Head of caudate nucleus (tissue), 42 donors: ENCODE measurements at regions not wholly inside any gene's neighbourhood (a gene's known extent, or its start where the extent isn't known, plus 50 kb on each side); places are given as distances from the start of the nearest gene placed in this dataset.
"Not testable (repeated sequence)": the region's sequence is repeated elsewhere in the genome, so short reads cannot be mapped to it uniquely, and the experiment has no call there.

Source experiments
- DNase-seq, 42 donors: peaks; one replicate each; pipeline versions ENCODE4 v3.0.0 to v3.0.0-alpha.2; 2020 to 2021; ENCODE audit warnings: mixed read lengths in 7 of 42
- intact Hi-C: fragments of 100-400 bp; cut with DNase I; formaldehyde crosslinking; loops from one replicate; pipeline ENCODE4 v1.15.0; 2022

- DNase-seq: no peak
- intact Hi-C loops: no loop called here
Observed at GRCh38 chr19:30817965-30818567, 445.9 kb downstream of the ZNF536 start.

GRCh38 chr19:30817197-30817596 is 445.0 kb downstream of the ZNF536 start:
- no peak for DNase-seq

GRCh38 chr19:30815889-30816580 is 443.9 kb downstream of the ZNF536 start:
- DNase-seq: no peak
- intact Hi-C loops: no loop called here

More at GRCh38 chr19:30817197-30817596, 445.0 kb downstream of the ZNF536 start:
- intact Hi-C loops: no loop called here

- DNase-seq: no peak
- intact Hi-C loops: no loop called here
Observed at GRCh38 chr19:30812099-30812678, 440.0 kb downstream of the ZNF536 start.

GRCh38 chr19:30811397-30812098 is 439.4 kb downstream of the ZNF536 start:
- intact Hi-C loops: no loop called here
- no peak for DNase-seq

GRCh38 chr19:30810726-30811125 is 438.5 kb downstream of the ZNF536 start:
- DNase-seq: no peak
- intact Hi-C loops: no loop called here

- no peak for DNase-seq
- intact Hi-C loops: no loop called here
Observed at GRCh38 chr19:30807278-30807677, 435.1 kb downstream of the ZNF536 start.

- intact Hi-C loops: no loop called here
- DNase-seq: no peak
Observed at GRCh38 chr19:30806311-30806710, 434.1 kb downstream of the ZNF536 start.

- no peak for DNase-seq
- intact Hi-C loops: no loop called here
Observed at GRCh38 chr19:30804751-30805150, 432.6 kb downstream of the ZNF536 start.

GRCh38 chr19:30804333-30804732 is 432.1 kb downstream of the ZNF536 start:
- intact Hi-C loops, DNase-seq: not testable (repeated sequence)

GRCh38 chr19:30802424-30803013 is 430.3 kb downstream of the ZNF536 start:
- intact Hi-C loops: no loop called here

GRCh38 chr19:30799865-30800755 is 427.9 kb downstream of the ZNF536 start:
- peak; percentile 40 to 85 (median 69) for DNase-seq
- intact Hi-C loops: loop anchor here (10.0 kb wide), 1 partner anchor 1525 kb away; no protein-coding TSS in a partner anchor

More at GRCh38 chr19:30802424-30803013, 430.3 kb downstream of the ZNF536 start:
- no peak for DNase-seq

GRCh38 chr19:30795727-30796126 is 423.5 kb downstream of the ZNF536 start:
- intact Hi-C loops: loop anchor here (10.0 kb wide), 1 partner anchor 1529 kb away; no protein-coding TSS in a partner anchor
- no peak for DNase-seq

- DNase-seq: peak in 2 of 42 donors; percentile 3 to 20
- intact Hi-C loops: loop anchor here (10.0 kb wide), 1 partner anchor 1532 kb away; no protein-coding TSS in a partner anchor
Observed at GRCh38 chr19:30792561-30793505, 420.6 kb downstream of the ZNF536 start.

- DNase-seq: peak in 2 of 42 donors; percentile 15 to 40
- intact Hi-C loops: loop anchor here (10.0 kb wide), 1 partner anchor 1534 kb away; no protein-coding TSS in a partner anchor
Observed at GRCh38 chr19:30791088-30791487, 418.9 kb downstream of the ZNF536 start.

- intact Hi-C loops: loop anchor here (10.0 kb wide), 1 partner anchor 1535 kb away; no protein-coding TSS in a partner anchor
- peak in 1 of 42 donors; percentile 5 for DNase-seq
Observed at GRCh38 chr19:30790056-30790680, 418.0 kb downstream of the ZNF536 start.
